Ammon's horn (tissue), 1 donor: ENCODE measurements at regions not wholly inside any gene's neighbourhood (a gene's known extent, or its start where the extent isn't known, plus 50 kb on each side); places are given as distances from the start of the nearest gene placed in this dataset.

Experiments used
- DNase-seq: peaks from one replicate; pipeline ENCODE4 v3.0.0-alpha.2; 2016; ENCODE audit warnings: low spot score

- DNase-seq: no peak
These were observed 171.6 kb downstream of the SLC6A15 start for GRCh38 chr12:84741031-84741430.

- no peak for DNase-seq
These were observed 172.0 kb downstream of the SLC6A15 start for GRCh38 chr12:84740602-84741001.

- DNase-seq: no peak
These were observed 174.1 kb downstream of the SLC6A15 start for GRCh38 chr12:84738481-84738972.

DNA sequence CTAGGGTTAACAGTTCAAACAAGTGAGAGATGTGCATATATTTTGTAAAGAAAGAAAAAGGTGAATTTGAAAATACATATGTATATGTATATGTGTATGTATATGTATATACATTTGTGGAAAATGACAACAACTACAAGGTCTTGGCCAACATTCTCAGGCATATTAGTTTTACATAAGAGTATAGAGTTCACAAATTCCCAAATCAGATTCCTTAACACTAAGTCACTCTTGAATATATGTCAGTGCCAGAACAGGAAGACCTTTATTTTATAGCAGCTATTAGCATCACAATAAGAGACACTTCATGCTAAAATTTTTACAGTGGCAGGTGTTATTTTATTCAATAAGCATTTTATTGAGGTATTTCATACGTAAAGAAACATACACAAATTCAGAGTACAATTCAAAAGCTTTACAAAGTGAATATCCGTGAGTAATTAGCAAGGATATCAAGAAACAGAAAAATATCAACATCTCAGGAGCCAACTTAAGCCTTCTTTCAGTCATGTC lies 179.7 kb downstream of the SLC6A15 start:
- DNase-seq: no peak

- no peak for DNase-seq
These were observed 181.9 kb downstream of the SLC6A15 start for GRCh38 chr12:84730561-84731162.

GRCh38 chr12:84727961-84728360 lies 184.6 kb downstream of the SLC6A15 start:
- no peak for DNase-seq

- no peak for DNase-seq
These were observed 185.8 kb downstream of the SLC6A15 start for GRCh38 chr12:84726780-84727179.

DNA sequence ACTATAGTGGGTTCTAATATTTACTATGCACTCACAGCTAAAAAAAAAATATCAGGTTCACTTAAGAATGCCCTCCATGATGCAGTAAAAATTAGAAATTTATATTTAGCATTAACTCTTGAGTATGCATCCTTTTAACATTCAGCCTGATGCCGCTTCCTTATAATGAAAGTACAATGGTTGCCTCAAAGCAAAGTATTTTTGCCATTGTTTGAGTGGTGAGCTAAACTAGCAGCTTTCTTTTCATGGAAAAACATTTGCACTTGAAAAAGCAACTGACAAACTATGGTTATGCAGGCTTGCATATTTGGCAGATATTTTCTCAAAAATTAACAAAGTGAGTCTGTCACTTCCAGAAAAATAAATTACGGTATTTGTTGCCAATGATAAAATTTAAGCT lies 188.6 kb downstream of the SLC6A15 start:
- no peak for DNase-seq

GRCh38 chr12:84719997-84720396 lies 192.6 kb downstream of the SLC6A15 start:
- DNase-seq: no peak

GRCh38 chr12:84718906-84719305 lies 193.7 kb downstream of the SLC6A15 start:
- no peak for DNase-seq

- no peak for DNase-seq
These were observed 199.9 kb downstream of the SLC6A15 start for GRCh38 chr12:84712747-84713146.

GRCh38 chr12:84706374-84706773 lies 206.2 kb downstream of the SLC6A15 start:
- no peak for DNase-seq

- DNase-seq: no peak
These were observed 207.7 kb downstream of the SLC6A15 start for GRCh38 chr12:84704856-84705255.

GRCh38 chr12:84702001-84702400 lies 210.6 kb downstream of the SLC6A15 start:
- DNase-seq: no peak

DNA sequence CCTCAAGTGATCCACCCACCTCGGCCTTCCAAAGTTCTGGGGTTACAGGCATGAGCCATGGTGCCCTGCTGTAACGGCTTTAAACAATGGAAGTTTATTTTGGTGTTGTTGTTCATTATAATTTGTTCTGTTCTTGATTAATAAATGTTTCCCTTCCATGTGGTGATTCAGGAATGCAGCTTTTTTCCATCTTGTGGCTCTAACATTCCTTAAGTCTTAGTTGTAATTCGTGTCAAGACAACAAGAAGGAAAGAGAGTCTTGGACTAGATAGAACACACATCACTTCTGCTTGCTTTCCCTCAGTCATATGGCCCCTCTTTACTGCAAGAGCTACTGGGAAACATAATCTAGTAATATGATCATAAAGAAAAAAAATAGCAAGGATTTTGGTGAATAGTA lies 211.6 kb downstream of the SLC6A15 start:
- no peak for DNase-seq

- no peak for DNase-seq
These were observed 213.8 kb downstream of the SLC6A15 start for GRCh38 chr12:84698576-84699333.

DNA sequence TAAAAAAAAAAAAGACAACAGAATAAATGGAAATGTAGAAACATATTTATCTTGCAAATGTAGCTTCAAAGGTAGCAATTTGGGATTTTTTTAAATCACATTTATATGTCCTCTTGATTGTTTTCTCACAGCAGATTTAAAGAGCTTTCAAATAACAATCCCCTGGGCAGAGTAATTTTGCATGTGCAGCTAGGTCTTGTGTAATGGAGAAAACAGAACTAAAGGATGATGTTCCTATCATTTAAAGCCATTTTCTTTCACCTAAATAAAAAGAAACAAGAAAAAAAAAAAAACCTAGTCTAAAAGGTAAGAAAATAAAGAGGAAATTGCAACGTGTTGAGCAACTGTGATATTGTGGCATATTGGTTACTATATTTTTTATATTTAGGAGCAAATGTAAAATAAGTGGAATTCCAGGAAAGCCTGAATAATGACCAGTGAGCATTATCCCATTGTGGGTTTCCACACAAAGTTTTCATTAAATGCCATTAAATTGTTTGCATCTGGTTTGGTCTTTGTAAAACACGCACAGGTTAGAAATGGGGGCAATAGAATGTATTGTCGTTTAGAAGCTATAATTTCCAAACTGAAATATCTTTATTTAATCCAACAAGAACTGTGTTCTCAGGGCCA lies 215.6 kb downstream of the SLC6A15 start:
- no peak for DNase-seq

GRCh38 chr12:84696281-84696680 lies 216.3 kb downstream of the SLC6A15 start:
- DNase-seq: no peak

DNA sequence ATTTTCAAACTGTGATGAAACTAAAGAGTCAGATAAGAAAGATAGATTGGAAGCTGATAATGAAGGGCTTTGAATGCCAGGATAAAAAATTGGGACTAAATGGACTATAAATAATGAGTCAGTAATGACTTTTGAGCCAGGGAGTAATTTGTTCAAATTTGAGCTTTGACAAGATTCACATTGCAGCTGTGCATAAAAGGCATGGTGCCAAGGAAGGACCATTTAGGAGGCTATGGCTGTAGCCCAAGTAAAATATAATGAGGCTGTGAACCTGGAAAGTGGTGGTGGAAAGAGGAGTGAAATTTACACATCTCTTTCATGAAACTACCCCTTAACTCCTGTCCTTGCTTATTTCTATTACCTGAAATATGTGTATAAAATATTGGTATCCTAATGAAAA lies 218.5 kb downstream of the SLC6A15 start:
- no peak for DNase-seq

GRCh38 chr12:84692071-84692470 lies 220.5 kb downstream of the SLC6A15 start:
- DNase-seq: no peak

DNA sequence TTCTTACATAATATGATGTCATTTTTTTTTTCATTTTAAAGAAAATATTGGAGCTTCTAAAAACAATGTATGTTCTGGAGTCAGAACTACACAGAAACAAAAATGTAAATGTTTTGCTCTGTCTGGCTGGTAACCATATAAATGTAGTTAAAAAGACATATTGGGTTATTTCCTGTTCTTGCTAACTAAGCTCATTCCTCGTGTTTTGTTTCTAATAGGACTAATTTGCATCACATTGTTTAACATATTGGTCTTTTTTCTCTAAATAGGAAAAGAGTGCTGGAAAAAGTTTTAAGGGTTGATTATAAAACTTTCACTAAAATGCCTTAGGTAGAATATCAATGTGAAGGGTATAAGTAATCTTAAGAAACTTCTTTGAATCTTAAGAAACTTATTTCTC lies 221.3 kb downstream of the SLC6A15 start:
- no peak for DNase-seq

GRCh38 chr12:84689638-84690037 lies 223.0 kb downstream of the SLC6A15 start:
- no peak for DNase-seq

DNA sequence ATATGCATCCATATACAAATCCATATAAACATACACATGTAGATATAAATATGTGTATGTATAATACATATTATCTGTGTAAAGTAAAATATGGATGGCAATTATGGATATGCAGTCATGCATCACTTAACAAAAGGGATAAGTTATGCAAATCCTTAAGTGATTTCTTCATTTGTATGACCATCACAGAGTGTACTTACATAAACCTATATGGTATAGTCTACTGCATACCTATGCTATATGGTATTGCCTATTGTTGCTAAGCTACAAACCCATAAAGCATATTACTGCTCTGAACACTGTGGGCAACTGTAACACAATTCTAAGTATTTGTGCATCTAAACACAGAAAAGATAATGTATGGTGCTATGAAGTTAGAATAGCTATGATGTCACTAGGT lies 227.2 kb downstream of the SLC6A15 start:
- no peak for DNase-seq
